HK-2 (cell line): ENCODE measurements at regions not wholly inside any gene's neighbourhood (a gene's known extent, or its start where the extent isn't known, plus 50 kb on each side); places are given as distances from the start of the nearest gene placed in this dataset.
"Not testable (repeated sequence)": the region's sequence is repeated elsewhere in the genome, so short reads cannot be mapped to it uniquely, and the experiment has no call there.

Experiments
- DNase-seq: peaks from one replicate; pipeline ENCODE4 v3.0.0-alpha.2; 2018; ENCODE audit not compliant: unreplicated experiment

DNA sequence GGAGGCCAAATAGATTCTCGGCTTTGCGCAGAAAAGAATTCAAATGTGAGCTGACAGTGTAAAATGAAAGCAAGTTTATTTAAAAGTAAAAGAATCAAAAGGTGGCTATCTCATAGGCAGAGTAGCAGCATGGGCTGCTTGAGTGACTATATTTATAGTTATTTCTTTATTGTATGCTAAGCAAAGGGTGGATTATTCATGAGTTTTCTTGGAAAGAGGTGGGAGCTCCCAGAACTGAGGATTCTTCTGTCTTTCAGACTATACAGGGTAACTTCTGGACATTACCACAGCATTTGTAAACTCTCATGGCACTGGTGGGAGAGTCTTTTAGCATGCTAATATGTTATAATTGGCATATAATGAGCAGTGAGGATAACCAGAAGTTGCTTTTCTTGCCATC is 659.9 kb downstream of the RWDD3 start:
- no peak for DNase-seq

DNA sequence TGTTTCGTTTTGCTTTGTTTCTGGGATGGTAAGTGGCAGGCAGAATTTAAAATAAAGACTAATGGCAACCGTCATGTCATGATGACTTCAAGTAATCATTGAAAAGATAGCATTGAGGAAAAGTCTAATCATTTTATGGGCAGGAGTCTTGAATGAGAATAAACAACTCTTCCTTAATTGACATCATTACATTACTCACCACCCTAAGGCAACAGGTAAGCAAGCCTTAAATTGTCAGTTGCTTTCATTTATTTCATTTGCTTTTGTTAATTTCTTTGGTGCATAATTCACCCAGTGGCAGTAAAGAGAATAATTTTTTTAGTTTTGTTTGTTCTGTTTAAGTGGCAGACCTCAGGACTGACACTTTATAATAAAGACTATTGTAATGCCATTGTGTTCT is 669.0 kb downstream of the RWDD3 start:
- DNase-seq: no peak

DNA sequence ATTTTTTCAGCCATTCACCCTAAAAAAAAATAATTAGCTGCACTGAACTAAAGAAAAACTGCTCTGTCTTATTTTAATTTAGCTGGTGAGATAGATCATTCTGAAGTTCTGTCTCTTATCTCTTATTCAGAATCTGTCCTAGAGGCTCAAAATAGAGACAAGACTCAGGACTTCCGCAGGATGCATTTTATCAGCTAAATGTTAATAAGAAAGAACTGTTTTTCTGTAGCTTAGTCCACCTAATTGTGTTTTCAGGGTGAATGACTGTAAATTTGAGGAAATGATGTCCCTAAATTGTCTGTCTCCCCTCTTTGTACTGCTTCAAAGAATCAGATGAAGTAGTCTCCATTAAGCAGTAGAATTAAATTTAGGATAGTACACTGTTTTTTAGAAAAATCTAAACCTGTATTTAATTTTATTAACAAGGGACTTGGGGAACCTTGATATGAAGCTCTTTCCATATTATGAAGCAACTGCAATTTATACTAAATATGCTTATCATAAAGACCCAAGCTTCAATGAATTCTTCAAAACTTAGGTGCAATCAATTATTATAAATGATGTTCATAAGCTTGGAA is 671.9 kb downstream of the RWDD3 start:
- no peak for DNase-seq

DNA sequence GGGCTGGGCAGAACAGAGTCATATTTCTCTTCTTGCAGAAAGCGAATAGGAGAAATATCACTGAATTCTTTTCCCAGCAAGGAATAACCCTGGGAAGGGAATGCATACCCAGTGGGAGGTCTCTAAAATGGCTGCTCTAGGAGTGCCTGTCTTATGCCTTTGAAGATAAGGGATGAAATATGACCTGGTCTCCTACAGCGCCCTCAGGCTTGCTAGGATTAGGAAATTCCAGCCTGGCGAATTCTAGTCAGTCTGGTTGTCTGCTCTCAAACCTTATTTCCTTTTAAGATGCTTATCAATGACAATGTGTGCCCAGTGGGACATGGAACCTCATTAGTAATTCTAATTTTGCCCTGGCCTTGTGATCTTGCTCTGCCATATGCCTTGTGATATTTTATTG is 677.7 kb downstream of the RWDD3 start:
- not testable (repeated sequence) for DNase-seq

DNA sequence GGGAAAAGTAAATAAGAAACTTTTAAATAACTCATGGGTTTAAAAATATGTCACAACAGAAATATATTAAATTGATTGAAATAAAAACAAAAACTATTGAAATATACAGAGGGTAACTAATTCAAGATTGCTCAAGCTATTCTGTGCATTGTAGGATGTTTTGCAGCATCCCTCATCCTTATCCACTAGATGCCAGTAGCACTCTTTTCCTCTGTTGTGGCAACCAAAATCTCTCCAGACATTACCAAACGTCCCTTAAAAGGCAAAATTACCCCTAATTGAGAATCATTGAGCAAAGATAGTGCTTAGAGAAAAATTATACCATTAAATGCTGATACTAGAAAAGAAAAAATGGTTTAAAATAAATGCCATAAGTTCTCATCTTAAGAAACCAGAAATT is 682.6 kb downstream of the RWDD3 start:
- DNase-seq: no peak

DNA sequence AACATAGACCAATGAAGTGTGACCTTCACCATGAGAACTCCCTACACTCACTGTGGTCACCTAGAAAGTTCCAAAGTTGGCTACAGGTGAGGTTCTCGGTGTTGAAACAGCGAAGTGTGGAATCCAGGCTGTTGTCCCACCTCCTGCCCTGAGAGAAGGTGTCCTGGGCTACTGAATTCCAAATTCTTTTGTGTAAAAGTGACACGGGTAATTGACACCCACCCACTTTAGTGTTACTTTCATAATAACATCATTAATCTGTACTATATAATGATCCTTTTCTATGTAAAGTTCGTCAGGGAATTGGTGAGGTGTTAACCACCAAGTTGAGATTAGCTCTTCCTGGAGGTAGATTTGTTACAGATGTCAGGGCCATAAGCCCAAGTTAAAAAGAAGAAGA is 690.7 kb downstream of the RWDD3 start:
- no peak for DNase-seq

DNA sequence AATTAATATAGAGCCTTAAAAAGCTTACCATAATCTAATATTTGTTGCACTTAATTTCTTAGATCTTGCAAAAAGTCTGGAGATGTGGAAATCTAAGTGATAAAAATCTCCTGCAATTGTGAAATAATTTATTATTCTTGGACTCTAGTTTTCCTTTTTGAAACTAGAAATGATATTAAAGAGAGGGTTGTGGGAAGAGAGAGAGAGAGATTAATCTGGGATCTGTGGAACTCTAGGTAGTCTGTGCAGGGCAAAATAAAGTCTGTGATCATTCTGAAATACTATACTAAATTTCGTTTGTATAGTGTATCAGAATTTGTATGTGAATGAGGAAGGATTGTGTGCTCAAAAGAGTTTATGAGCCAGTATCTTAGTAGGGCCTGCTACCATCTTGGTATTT is 692.3 kb downstream of the RWDD3 start:
- no peak for DNase-seq

DNA sequence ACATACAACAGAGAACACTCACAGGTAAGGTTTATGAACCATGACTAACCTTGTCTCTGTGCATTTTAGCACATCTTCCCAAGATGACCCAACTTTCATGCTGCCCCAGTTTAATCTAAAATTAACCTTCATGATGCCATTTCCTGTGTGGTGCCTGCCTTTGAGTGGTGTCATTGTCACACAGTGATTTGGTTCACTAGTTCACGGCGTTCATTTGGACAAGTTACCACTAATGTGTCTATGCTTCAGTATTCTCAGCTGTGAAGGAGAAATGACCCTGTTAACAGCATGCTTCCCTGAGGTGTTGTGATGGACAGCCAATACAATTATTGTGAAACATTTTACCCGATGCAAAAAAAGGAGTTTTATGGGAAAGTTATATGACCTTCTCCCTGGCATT is 693.1 kb downstream of the RWDD3 start:
- DNase-seq: peak; percentile 10

DNA sequence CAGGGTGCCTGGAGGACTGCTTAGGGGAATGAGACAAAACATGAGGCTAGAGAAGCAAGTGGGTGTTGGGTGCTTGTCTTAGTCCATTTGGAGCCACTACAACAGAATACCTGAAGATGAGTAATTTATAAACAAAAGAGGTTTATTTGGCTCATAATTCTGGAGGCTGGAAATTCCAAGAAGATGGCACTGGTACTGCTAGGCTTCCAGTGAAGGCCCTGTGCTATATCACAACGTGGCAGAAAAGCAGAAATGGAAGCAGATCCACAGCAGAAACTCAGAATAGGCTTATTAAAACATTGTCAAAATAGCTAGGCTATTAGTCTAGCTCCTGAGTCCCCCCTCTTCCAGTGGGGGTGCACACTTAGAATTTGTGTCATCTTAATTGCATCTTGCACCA is 701.7 kb downstream of the RWDD3 start:
- no peak for DNase-seq

DNA sequence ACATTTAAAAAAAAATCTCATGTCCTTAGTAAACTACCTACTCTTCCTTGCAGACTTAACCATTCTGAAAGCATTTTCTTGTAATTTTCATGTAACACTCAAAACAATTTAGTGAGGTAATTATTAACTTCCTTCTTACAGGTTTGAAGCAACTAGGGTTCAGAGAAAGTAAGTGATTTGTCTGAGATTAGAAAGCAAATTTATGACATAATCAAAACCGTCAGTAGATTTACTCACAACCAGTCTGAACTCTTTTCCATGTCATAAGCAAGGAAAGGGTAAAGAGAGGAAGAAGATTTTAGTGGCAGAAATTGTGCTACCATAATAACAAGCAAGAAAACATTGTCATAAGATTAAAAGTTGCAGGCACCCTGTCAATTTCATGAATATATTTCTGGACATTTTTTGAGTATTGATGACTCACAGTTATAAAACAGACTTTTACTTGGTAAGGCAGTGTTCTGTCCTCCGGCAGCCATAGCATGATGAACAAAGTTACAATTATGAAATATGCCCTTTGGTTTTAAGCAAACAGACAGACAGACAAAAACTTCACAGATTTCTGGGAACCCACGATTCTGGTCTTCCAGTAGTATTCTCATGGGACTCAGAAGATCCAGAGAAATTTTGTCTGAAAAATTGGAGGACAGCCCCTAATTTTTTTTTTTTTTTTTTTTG is 707.2 kb downstream of the RWDD3 start:
- DNase-seq: no peak

DNA sequence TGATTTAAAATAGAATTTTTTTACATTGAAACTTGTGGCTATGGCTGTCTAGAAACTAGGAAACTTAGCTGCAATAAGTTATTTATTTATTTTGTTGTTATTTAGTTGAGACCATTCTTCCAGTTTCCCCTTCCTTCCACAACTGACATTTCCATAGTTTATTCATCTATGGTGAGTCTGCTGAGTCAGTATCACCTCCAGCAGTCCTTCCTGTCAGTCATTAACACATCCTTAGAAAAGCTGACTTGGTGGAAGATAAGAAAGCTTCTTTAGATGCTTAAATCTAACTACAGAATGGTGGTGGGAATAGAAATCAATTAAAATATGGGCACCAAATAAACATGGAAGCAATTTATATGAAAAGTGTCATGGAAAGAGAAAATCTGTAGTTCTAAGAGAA is 714.0 kb downstream of the RWDD3 start:
- no peak for DNase-seq

DNA sequence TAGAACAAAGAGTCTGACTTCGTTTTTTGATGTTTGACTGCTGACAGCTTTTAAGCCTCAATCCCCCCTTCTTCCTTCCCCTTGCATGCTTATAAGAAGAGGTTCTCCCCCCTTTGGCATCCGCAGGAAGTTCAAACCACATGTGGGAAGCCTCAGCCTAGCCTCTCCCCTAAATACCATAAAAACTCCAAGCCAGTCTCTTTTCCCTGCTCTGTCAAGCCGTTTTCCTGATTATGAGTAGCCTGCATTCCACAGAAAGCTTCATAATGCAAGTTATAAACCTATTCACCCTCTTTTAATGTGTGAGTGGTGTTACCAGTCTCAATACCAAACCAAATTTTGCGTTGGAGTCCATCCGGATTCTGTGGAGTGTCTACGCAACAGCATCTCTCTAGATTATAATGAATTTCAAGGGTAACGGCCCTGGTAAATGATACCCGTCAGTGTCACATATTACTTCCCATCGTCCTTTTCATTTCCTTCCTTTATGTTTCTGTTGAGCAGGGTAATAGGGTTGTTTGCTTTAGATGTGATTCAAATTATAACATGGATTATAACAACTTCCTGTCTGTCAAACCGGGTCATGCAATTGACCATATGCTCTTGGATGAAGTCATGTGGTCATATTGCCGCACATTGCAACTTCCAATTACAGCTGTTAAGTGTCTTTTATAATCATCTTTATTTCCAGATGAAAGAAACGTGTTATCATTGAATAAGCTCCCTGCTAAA is 717.5 kb downstream of the RWDD3 start:
- no peak for DNase-seq

DNA sequence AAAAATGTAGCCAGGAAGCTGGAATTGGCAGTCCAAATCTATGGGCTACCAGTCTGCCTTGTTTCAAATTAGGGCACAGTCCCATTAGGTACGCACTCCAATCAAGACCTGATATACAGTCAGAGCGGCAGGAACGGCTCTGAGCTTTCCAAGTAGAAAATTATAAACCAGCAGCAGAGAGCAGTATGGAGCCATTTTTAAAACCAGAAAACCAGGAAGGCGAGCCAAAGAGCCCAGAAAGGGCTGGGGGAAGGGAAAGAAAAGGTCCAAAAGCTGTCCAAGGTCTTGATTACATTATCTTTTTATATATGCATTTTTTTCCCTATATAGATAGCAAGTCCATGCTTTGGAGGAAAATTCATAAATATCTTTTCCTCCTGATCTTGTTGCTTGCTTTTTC is 719.0 kb downstream of the RWDD3 start:
- DNase-seq: peak; percentile 14

DNA sequence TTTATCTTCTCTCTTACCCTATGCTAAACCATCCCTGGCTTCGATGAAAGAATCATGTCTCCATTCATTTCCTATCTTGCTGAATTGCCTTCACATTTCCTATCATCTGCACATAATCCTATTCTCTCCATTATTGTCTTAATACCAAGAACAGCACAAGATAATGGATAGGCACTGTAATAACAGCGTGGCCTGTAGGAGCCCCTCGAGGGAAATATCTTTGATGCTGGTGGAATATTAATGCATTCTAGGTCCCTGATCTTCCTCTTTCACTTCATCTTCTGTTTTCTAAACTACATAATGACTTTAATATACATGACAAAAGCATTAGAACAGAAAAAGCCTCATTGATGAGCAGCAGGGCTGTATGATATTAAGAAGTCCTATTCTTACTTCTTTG is 720.6 kb downstream of the RWDD3 start:
- DNase-seq: no peak

DNA sequence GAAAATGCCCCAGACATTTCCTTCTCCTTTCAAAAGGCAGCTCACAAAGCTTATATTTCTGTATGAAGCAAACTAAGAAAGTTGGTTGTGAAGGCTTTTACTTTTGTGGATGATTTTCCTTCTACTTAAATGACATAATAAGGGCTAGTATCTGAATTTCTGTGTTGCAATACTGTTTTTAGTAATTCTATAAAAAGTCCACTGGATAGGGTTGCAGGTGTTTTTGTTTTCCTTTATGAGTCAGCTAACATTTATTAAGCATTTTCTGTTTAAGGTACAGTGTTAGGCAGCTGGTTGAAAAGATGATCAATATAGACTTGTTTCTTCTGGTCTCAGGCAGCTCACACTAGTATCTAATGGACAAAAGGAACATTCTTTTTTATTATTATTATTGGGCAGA is 722.2 kb downstream of the RWDD3 start:
- no peak for DNase-seq

DNA sequence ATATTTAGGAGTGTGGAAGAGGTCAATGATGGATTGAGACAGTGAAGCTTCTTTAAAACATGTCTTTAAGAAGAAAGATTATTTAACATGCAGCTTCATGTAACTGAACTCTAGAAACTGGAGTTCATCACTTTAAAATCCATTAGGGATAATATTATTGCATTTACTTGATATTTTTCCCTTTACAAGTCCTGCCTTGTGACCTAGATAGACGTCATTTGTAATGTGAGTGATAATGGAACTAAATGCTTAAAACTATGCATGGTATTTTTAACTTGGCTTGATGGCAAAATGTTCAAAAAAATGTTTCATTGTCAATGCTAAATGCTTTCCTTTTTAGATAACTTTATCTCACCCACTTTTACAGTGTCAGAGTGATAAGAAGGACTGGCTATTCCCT is 723.7 kb downstream of the RWDD3 start:
- no peak for DNase-seq

DNA sequence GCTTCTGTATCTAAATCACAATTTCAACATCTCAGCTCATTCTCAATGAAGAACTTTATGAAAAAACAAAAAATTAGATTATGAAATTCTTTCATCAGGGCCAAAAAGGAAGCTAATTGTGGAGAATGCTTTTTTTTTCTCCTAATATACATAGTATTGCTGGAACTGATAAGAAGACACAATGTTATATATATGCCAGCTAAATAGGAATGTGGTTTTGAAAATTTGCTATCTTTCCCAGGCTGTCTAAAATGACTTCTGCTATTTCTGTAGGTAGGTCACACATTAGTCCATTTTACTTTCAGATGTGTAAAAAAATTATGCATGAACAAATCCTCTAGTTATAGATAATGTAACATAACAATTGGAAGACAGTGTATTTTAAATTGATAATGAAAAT is 732.9 kb downstream of the RWDD3 start:
- no peak for DNase-seq

DNA sequence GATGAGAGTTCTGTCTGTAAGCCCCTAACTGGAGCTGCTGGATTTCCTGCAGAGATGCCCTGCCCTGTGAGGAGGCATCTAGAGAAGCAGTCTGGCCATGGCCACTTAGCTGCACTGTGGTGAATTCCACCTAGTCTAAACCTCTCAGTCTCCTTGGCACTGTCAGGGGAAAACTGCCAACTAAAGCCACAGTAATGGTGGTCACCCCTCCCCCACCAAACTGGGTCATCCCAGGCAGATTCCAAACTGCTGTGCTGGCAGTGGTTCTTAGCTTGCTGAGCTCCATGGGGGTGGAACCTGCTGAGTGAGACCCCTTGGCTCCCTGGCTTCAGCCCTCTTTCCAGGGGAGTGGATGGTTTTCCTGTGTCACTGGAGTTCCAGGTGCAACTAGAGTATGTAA is 740.6 kb downstream of the RWDD3 start:
- peak; percentile 73 for DNase-seq

DNA sequence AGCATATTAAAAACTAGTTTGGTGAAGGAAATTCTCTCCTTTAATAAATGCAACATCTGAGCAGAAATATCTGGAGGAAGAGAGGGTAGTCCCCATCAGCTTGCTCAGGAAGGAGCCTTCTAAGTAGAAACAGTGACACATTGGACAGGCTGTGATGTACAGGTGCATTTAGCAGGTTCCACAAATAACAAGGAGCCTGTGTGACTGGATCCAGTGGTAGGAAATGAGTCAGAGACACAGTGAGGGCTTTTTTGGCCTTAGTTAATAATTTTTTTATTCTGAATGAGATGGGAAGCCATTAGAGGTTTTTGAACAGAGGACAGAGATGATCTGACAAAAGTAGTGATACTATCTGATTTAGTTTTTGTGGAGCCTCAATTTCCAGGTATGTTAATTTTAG is 738.9 kb upstream of the PTBP2 start:
- no peak for DNase-seq

DNA sequence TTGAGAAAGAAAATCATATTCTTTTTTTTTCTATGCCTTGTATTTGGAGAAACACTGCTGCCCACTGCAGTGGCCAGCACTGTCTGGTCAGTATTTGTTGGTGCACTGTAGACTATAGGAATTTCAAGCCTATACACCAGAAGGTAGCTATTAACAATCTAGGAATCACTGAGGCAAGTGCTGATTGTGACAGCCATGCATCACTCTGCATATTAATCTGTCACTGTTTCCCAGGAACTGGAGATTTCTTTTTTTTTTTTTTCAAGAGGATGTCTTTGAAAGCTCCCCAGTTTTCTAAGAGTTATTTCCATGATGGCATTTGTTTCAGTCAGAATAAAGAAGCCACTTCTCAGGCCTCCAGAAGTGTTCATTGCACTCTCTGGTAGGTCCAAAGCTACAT is 737.8 kb upstream of the PTBP2 start:
- no peak for DNase-seq

DNA sequence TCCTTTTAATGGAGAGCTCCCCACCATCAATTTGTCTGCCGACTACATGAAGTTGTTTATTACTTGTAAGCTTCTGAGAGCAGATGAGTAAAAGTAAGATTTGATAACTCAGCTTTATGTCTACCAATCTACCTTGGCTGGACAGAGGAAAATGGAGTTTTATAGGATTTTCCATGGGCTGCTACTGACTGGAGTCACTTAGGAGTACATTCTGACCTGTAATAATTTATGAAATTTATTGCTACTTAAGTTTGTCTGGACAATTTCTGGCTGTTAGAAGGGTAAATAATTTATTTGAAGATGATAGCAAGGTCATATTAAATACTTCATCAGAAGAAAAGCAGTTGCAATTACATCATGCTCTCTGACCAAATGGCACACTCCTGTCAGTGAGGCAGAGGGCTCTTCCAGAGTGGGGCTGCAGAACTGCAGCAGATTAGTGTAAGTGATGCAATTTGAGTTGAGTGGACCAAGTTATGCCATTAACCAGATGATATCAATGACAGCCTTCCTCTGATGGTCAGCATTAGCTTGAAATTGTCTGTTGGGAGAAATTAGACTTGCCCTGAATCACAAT is 736.7 kb upstream of the PTBP2 start:
- DNase-seq: no peak

DNA sequence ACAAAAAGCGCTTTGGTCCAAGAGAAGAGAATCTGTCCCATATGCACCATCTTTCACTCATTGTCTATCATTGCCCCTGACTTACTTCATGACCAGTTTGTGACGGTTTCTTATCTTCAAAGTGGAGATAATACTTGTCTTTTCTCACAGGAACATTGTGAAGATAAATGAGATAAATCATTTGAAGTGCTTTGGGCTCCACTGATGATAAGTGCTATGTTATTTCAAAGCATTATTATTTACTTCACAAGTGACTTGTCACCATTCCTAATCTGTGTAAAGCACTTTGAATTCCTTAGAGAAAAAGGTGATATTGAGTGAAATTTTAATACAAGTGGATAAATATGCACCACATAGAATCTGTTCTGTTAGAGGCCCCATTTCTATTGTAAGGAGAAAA is 731.6 kb upstream of the PTBP2 start:
- DNase-seq: no peak
